Immature natural killer cell (primary cell): ENCODE measurements at regions not wholly inside any gene's neighbourhood (a gene's known extent, or its start where the extent isn't known, plus 50 kb on each side); places are given as distances from the start of the nearest gene placed in this dataset.
"Not testable (repeated sequence)": the region's sequence is repeated elsewhere in the genome, so short reads cannot be mapped to it uniquely, and the experiment has no call there.

Experiments
- DNase-seq, 3 donors: peaks; one replicate each; pipeline ENCODE4 v3.0.0; 2022; ENCODE audit warnings: mixed read lengths in 1 of 3
- H3K27ac Mint-ChIP-seq, 6 donors: one replicate each; pipeline ENCODE4 v1.8.0; 2020; ENCODE audit warnings: mixed read lengths in 6 of 6, mild to moderate bottlenecking in 5 of 6, inconsistent platforms in 4 of 6, moderate library complexity in 3 of 6
- H3K27me3 Mint-ChIP-seq, 3 donors: one replicate each; pipeline ENCODE4 v1.8.0; 2020 to 2021; ENCODE audit warnings: low read depth in 3 of 3, mild to moderate bottlenecking in 3 of 3, mixed read lengths in 3 of 3, moderate library complexity in 3 of 3, inconsistent platforms in 1 of 3
- H3K36me3 Mint-ChIP-seq, 3 donors: one replicate each; pipeline ENCODE4 v1.8.0; 2020; ENCODE audit warnings: mixed read lengths in 3 of 3, inconsistent platforms in 2 of 3, mild to moderate bottlenecking in 2 of 3
- H3K4me1 Mint-ChIP-seq, 2 donors: one replicate each; pipeline ENCODE4 v1.8.0; 2020; ENCODE audit warnings: inconsistent platforms in 2 of 2, mild to moderate bottlenecking in 2 of 2, mixed read lengths in 2 of 2, moderate library complexity in 1 of 2
- H3K4me3 Mint-ChIP-seq, 5 donors: one replicate each; pipeline ENCODE4 v1.8.0; 2020; ENCODE audit warnings: mild to moderate bottlenecking in 5 of 5, mixed read lengths in 5 of 5, inconsistent platforms in 3 of 5, moderate library complexity in 3 of 5
- H3K9me3 Mint-ChIP-seq, 6 donors: one replicate each; pipeline ENCODE4 v1.8.0; 2020; ENCODE audit warnings: mild to moderate bottlenecking in 6 of 6, mixed read lengths in 6 of 6, inconsistent platforms in 4 of 6, moderate library complexity in 3 of 6

DNA sequence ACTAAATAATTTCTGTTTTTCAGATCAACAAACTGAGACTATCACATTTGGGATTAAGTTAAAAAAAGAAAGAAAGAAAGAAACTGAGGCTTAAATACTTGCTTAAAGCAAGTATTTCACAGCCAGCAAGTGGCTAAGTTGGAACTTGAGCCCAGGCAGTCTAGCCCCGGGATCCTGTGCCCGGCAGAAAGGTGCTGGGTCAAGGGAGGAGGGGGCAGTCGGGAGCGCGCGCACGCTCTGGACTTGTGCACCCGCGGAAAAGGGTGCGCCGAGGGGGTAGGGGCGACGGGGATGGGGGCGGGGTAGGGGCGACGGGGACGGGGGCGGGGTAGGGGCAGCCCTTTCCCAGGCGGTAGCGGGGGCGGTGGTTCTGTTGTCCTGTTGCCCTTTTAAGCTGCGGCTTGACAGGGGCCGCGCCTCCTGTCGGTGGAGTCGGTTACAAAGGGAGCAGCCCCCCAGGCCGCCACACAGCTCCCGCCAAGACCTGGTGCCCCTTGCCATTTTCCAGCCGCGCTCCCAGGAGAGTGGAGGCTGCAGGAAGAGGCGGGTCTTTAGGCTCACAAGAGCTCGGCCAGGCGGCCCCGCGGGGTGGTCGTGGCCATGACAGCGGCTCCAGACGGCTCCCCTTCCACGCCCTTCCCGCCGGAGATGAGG, 60.6 kb downstream of the GOLGA8T start:
- not testable (repeated sequence) for H3K4me1 Mint-ChIP-seq, H3K27me3 Mint-ChIP-seq, DNase-seq, H3K36me3 Mint-ChIP-seq, H3K27ac Mint-ChIP-seq, H3K9me3 Mint-ChIP-seq, H3K4me3 Mint-ChIP-seq

DNA sequence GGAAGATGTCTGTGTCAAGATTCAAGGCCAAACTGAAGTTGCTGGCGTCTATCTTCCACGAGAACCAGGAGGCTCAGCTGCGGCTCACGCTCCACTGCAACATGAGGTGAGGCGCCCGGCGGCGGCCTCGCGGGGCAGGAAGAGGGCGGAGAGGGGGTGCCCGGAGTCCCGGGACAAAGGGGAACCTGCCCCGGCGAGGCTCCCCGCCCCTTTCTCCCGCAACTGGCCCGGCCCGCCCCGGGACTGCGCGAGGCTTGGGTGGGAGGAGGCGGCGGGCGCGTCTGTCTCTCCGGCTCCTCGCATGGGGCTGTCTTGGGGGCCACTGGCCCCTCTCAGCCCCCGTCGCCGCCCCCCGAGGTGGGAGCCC, 61.1 kb downstream of the GOLGA8T start:
- H3K27ac Mint-ChIP-seq, H3K9me3 Mint-ChIP-seq: not testable (repeated sequence)
- DNase-seq = peak in 2 of 3 donors; percentile 34 to 36

DNA sequence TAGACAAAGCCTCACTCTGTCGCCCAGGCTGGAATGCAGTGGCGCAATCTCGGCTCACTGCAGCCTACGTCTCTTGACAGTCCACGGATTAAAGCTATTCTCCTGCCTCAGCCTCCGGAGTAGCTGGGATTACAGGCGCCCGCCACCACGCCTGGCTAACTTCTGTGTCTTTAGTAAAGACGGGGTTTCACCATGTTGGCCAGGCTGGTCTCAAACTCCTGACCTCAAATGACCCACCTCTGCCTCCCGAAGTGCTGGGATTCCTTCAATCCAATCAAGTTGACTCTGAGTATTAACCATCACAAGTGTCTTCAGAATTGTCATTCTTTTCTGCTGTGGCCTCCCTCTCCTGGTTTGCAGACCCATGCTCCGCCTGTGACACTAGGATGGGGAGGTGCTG, 61.9 kb downstream of the GOLGA8T start:
- H3K4me3 Mint-ChIP-seq = peak overlapping the region in 2 of 5 donors; percentile 38 to 47
- H3K27me3 Mint-ChIP-seq, H3K36me3 Mint-ChIP-seq, H3K9me3 Mint-ChIP-seq, H3K4me1 Mint-ChIP-seq, H3K27ac Mint-ChIP-seq, DNase-seq: not testable (repeated sequence)

More for the DNA sequence above, 61.1 kb downstream of the GOLGA8T start:
- H3K4me3 Mint-ChIP-seq, H3K4me1 Mint-ChIP-seq, H3K27me3 Mint-ChIP-seq, H3K36me3 Mint-ChIP-seq: not testable (repeated sequence)

DNA sequence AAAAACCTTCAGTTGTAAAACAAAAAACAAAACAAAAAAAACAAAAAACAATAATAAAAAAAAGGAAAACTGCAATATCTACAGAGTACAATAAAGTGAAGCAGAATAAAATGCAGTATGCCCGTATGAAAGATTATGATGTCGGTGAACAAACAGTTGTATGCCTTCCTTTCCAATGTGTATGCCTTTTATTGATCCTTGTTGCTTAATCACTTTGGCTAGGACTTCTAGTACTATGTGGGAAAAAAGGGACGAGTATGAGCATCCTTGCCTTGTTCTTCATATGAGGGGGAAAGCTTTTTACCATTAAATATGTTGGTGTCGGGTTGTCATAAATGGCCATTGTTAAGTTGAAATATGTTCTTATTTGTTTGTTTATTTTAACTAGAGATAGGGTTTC, 66.7 kb downstream of the GOLGA8T start:
- not testable (repeated sequence) for H3K9me3 Mint-ChIP-seq, H3K27me3 Mint-ChIP-seq, H3K4me1 Mint-ChIP-seq, H3K36me3 Mint-ChIP-seq, H3K27ac Mint-ChIP-seq, H3K4me3 Mint-ChIP-seq, DNase-seq

DNA sequence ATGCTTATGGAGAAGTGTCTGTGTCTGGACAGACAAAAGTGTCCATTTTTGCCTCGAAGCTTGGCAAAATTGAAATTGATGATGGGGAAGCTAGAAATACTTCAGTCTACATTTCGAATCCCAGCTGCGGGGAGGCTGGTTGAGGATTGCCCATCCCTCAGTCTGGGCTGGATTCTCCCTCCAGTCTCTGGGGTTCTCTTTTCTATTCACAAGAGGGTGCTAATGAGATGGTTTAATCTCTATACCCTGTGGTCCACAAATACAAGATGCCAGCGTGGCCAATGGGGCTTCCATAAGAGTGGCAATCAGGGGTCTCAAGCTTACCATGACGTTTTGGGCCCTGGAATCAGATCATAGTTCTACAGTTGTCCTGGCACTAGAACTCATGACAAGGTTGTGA, 78.9 kb downstream of the GOLGA8T start:
- not testable (repeated sequence) for DNase-seq, H3K27ac Mint-ChIP-seq, H3K36me3 Mint-ChIP-seq, H3K4me1 Mint-ChIP-seq, H3K9me3 Mint-ChIP-seq, H3K27me3 Mint-ChIP-seq, H3K4me3 Mint-ChIP-seq

DNA sequence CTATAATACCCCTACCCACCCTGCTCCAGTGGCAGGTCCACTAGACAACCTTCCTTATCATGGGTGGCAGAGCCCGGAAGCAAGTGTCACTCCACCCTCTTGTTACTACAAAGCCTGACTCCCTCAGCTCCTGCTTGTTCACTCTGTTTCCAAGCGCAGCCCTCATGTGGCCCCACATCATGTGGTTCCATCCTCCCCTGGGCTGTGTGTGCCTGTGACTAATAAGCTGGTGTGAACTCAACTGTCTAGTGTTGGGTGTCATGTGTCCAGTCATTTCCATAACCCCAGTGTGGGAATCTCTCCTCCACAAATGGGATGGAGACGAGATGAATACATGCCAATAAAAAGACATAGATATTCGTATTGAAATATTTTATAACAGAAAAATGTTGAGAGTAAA, 87.0 kb downstream of the GOLGA8T start:
- not testable (repeated sequence) for H3K4me1 Mint-ChIP-seq, H3K9me3 Mint-ChIP-seq, H3K27me3 Mint-ChIP-seq, DNase-seq, H3K4me3 Mint-ChIP-seq, H3K27ac Mint-ChIP-seq, H3K36me3 Mint-ChIP-seq

DNA sequence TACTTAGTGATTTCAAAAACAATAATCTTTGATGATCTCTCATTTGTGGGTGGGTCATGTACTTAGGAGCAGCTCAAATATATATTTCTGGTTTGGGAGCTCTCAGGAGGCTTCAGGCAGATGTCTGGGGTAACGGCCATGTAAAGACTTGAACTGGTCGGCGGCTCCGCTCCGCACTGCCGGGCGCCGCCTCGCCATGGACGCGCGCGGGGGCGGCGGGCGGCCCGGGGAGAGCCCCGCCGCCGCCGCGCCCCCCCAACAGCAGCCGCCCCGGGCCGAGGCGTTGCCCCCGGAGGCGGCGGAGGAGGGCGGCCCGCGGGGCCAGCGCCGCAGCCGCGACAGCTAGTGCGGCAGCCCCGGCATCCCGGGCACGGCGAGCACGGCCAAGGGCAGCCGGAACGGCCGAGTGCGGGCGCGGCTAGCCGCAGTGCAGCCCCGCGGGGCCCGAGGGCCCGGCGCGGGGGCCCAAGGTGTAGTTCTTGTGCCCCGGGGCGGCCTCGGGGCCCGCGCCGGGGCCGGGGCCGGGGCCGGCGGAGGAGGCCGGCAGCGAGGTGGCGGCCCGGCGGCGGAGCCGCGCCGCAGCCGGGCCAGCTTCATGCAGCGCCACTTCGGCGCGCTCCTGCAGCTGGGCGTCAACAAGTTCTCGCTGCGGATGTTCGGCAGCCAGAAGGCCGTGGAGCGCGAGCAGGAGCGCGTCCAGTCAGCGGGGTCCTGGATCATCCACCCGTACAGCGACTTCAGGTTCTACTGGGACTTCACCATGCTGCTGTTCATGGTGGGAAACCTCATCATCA, 88.1 kb downstream of the GOLGA8T start:
- not testable (repeated sequence) for H3K9me3 Mint-ChIP-seq, H3K27me3 Mint-ChIP-seq, H3K4me1 Mint-ChIP-seq, H3K4me3 Mint-ChIP-seq, H3K36me3 Mint-ChIP-seq, DNase-seq, H3K27ac Mint-ChIP-seq

DNA sequence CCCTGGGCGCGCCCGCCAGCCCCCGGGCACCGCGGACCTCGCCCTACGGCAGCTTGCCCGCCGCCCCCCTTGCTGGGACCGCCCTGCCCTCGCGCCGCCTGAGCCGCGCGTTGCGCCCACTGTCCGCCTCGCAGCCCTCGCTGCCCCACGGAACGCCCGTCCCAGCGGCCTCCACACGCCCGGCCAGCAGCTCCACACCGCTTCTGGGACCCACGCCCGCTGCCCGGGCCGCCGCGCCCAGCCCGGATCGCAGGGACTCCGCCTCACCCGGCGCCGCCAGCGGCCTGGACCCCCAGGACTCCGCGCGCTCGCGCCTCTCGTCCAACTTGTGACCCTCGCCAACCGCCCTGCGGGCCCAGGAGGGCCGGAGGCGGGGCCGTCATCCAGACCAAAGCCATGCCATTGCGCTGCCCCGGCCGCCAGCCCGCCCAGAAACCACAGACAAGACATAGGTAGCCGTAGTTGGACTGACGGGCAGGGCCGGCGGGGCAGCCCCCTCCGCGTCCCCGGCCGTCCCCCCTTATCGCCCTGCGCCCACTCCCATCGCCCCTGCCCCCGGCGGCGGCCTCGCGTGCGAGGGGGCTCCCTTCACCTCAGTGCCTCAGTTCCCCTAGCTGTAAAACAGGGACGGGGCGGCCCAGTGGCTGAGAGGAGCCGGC, 90.5 kb downstream of the GOLGA8T start:
- not testable (repeated sequence) for H3K27ac Mint-ChIP-seq, H3K9me3 Mint-ChIP-seq, H3K27me3 Mint-ChIP-seq, DNase-seq, H3K4me3 Mint-ChIP-seq, H3K36me3 Mint-ChIP-seq, H3K4me1 Mint-ChIP-seq

DNA sequence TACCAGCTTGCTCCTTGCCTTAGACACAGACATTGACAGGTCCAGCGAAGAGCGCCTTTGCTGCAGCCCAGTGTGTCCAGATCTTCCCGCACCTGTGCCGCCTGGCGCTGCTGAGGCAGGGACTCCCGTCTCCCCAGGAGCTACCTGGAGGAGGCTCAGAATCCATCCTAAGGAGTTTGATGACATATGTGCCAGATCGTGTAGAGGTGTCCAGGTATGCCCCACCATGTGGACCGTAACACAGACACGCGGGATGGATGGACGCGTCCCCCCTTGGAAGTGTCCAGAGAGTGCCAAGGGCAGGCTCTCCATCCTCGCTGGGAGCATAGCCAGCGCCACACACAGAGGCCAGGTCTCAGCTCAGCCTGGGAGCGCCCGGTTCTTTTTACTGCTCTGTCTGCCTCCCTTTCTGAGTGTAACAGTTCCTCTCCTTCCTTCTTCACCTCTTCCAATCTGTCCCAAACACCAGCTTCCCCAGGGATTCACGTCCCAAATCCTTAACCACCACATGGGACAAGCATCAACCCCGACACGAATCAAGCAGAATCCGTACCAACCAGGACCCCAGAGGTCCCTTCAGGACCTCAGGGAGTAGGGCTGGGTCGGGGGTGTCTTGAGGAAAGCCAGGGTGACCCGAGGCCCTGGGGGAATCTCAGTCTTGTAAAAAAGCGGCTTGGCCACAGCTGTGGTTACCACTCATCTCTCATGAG, 126.7 kb downstream of the GOLGA8T start:
- not testable (repeated sequence) for H3K4me1 Mint-ChIP-seq, H3K4me3 Mint-ChIP-seq, DNase-seq, H3K27me3 Mint-ChIP-seq, H3K9me3 Mint-ChIP-seq, H3K27ac Mint-ChIP-seq, H3K36me3 Mint-ChIP-seq

DNA sequence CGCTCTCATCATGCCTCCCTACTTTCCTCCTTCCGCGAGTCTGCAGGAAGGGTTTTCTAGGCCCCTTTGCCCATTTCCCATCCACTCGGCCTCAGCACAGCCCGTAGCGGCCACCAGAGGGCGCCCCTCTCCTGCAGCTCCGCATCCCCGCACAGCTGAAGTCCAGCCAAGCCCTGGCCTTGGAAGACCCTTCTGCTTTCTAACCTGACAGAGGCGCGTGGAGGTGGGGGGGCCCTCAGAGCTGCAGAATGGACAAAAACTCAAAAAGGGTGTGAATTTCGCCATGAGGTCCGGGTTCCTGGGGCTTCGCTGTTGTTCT, 127.2 kb downstream of the GOLGA8T start:
- H3K27me3 Mint-ChIP-seq, H3K4me3 Mint-ChIP-seq, H3K4me1 Mint-ChIP-seq, H3K27ac Mint-ChIP-seq, DNase-seq, H3K36me3 Mint-ChIP-seq, H3K9me3 Mint-ChIP-seq: not testable (repeated sequence)

DNA sequence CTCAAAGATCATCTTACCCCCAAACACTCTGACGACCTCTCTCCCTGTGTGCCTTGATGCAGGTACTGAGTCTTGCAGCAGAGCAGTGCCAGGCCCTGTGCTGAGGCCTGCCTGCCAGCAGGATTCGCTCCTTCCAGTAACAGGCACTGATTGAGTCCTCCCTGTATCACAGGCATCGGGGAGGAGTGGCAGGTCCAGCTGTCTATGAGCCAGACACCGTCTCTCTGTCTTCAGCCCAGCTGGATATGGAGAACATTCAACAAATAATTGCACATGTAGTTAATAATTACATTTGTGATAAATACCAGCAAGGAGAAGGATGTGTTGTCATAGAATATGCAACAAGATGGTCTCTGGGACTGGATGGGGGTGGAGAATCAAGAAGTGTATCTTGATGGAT, 129.1 kb downstream of the GOLGA8T start:
- not testable (repeated sequence) for H3K36me3 Mint-ChIP-seq, H3K4me3 Mint-ChIP-seq, H3K4me1 Mint-ChIP-seq, H3K9me3 Mint-ChIP-seq, H3K27ac Mint-ChIP-seq, DNase-seq, H3K27me3 Mint-ChIP-seq

DNA sequence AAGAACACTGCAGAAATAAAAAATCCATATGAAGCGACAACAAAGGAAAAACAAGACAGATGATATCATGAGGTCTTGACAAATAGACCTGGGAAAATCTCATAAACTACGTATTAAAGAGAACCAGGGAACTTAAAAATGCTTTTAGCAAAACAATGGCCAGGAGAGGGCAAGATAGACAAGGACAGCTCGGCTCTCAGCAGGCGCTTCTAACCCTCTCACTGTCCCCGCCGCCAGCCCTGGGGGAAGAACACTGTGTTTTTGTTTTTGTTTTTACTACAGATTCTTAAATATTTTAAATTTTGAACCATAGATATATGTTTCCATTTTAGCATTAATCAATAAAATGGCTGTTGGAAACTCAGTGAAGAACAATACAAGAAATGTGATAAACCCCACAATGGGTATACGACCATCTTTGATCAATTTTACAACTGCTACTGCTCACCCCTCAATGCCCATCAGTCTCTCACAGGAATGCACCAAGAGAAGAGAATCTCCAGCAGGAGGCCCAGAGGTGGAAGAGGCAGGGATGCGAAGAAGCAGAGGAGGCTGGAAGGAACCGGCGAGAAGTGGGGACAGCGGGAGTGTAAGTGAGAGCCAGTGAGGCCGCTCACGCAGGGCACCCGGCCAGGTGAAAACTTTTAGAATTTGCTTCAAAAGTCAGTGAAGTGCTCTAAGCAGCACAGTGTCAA, 98.0 kb downstream of the CHRFAM7A start:
- H3K36me3 Mint-ChIP-seq, H3K9me3 Mint-ChIP-seq, H3K4me1 Mint-ChIP-seq, H3K27me3 Mint-ChIP-seq, H3K4me3 Mint-ChIP-seq, DNase-seq, H3K27ac Mint-ChIP-seq: not testable (repeated sequence)

DNA sequence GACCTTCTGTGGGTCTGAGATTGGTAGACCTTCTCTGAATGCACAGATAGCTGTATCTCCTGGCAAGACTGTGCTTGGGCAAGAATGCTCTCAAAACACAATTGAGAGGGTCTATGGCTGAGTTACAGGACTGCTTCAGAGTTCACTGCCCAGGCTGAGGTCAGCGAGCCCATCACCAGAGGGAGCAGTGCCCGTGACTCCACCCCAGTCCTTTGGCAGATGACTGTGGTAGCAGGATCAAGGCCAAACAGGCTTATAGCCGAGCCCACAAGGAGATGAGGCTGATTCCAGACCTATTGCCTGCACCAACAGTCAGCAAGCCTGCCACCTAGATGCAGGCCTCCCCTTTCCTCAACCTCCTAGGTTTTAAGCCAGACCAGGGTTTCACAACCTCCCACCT, 89.4 kb downstream of the CHRFAM7A start:
- H3K27ac Mint-ChIP-seq, H3K4me1 Mint-ChIP-seq, H3K27me3 Mint-ChIP-seq, H3K36me3 Mint-ChIP-seq, DNase-seq, H3K9me3 Mint-ChIP-seq, H3K4me3 Mint-ChIP-seq: not testable (repeated sequence)
